Sigmoid colon (tissue), 6 donors: ENCODE measurements at regions not wholly inside any gene's neighbourhood (a gene's known extent, or its start where the extent isn't known, plus 50 kb on each side); places are given as distances from the start of the nearest gene placed in this dataset.

ENCODE experiments used
- DNase-seq: peaks from one replicate; pipeline ENCODE4 v3.0.0-alpha.2; 2019
- H3K27ac ChIP-seq, 4 donors: fragments of 200-600 bp; sonication (generic); one replicate each; pipeline ENCODE4 v1.5.1; 2016 to 2019; ENCODE audit warnings: mild to moderate bottlenecking in 1 of 4
- H3K27me3 ChIP-seq, 3 donors: fragments of 200-600 bp; sonication (generic); one replicate each; pipeline ENCODE4 v1.5.1; 2019; ENCODE audit warnings: mild to moderate bottlenecking in 1 of 3
- H3K36me3 ChIP-seq, 4 donors: fragments of 200-600 bp; sonication (generic); one replicate each; pipeline ENCODE4 v1.5.1; 2016 to 2019
- H3K4me1 ChIP-seq, 4 donors: fragments of 200-600 bp; sonication (generic); one replicate each; pipeline ENCODE4 v1.5.1; 2017 to 2019
- H3K4me3 ChIP-seq, 4 donors: fragments of 200-600 bp; sonication (generic); one replicate each; pipeline ENCODE4 v1.5.1; 2017 to 2019; ENCODE audit warnings: mild to moderate bottlenecking in 2 of 4, moderate library complexity in 1 of 4
- H3K9me3 ChIP-seq, 4 donors: fragments of 200-600 bp in 3 of 4; sonication (generic) in 3 of 4; one replicate each; pipeline versions ENCODE4 v1.5.1 to v1.6.1; 2013 to 2019
- EP300 ChIP-seq, 4 donors: sonication (generic); formaldehyde crosslinking; IDR thresholded peaks; one replicate each; pipeline ENCODE4 v1.6.1; 2017; ENCODE audit warnings: antibody characterized with exemption in 4 of 4
- POLR2A ChIP-seq, 2 donors: fragments of 450-650 bp; IDR thresholded peaks; one replicate each; pipeline ENCODE4 v1.6.1; 2016; ENCODE audit warnings: antibody characterized with exemption in 2 of 2, mild to moderate bottlenecking in 2 of 2, moderate library complexity in 2 of 2
- POLR2AphosphoS5 ChIP-seq, 4 donors: sonication (generic); formaldehyde crosslinking; IDR thresholded peaks; one replicate each; pipeline ENCODE4 v1.6.1; 2017; ENCODE audit warnings: antibody characterized with exemption in 4 of 4
- WGBS, 2 donors: extraction: QIAGEN DNeasy Blood & Tissue Kit; methylation state at CpG; one replicate each; pipeline ENCODE4 v1.1.7; 2013; 5-methylcytosine and 5-hydroxymethylcytosine counted together
- intact Hi-C: fragments of 100-400 bp; cut with DNase I; formaldehyde crosslinking; loops from one replicate; pipeline ENCODE4 v1.15.1; 2023
- TF ChIP-seq, protein P1 (sequence below), 4 experiments: fragments of 450-650 bp in 3 of 4; fragments of 200-600 bp in 1 of 4; IDR thresholded peaks; one replicate each; pipeline ENCODE4 v1.5.1; 2016 to 2019; ENCODE audit warnings: antibody characterized with exemption in 4 of 4, mild to moderate bottlenecking in 3 of 4, moderate library complexity in 2 of 4
- donor health status: healthy with polysubstance abuse.
- donor health status: healthy.

GRCh38 chr17:77555741-77556291 is 402.7 kb upstream of the TNRC6C start:
- intact Hi-C loops: no loop called here
- Histone ChIP-seq H3K4me1 (peaks cover 0 to 15% (median 14%) of the 10 kb centered on the region in 4 donors), H3K36me3 (no peaks in the 10 kb centered on the region), H3K9me3 (no peaks in the 10 kb centered on the region), H3K27ac (peak overlapping the region in 1 of 4 donors; percentile 31), H3K27me3 (peaks cover 0 to 10% (median 0%) of the 10 kb centered on the region in 3 donors), H3K4me3 (no peak overlapping the region)
- peak; percentile 71 for DNase-seq
- TF ChIP-seq EP300 (IDR thresholded peaks at IDR 0.05): no peak
- TF ChIP-seq, protein P1, sequence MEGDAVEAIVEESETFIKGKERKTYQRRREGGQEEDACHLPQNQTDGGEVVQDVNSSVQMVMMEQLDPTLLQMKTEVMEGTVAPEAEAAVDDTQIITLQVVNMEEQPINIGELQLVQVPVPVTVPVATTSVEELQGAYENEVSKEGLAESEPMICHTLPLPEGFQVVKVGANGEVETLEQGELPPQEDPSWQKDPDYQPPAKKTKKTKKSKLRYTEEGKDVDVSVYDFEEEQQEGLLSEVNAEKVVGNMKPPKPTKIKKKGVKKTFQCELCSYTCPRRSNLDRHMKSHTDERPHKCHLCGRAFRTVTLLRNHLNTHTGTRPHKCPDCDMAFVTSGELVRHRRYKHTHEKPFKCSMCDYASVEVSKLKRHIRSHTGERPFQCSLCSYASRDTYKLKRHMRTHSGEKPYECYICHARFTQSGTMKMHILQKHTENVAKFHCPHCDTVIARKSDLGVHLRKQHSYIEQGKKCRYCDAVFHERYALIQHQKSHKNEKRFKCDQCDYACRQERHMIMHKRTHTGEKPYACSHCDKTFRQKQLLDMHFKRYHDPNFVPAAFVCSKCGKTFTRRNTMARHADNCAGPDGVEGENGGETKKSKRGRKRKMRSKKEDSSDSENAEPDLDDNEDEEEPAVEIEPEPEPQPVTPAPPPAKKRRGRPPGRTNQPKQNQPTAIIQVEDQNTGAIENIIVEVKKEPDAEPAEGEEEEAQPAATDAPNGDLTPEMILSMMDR (IDR thresholded peaks at IDR 0.05): no peak
- WGBS, 2 donors: 8 to 48% methylated on average over 11 of the region's 11 CpGs

- peaks cover 0 to 10% (median 0%) of the 10 kb centered on the region in 3 donors for H3K27me3 ChIP-seq
- H3K9me3 ChIP-seq: no peaks in the 10 kb centered on the region
- no peak for DNase-seq
- intact Hi-C loops: no loop called here
- peaks cover 0 to 15% (median 14%) of the 10 kb centered on the region in 4 donors for H3K4me1 ChIP-seq
- 77 to 83% methylated on average over 14 of the region's 14 CpGs for WGBS, 2 donors
- H3K4me3 ChIP-seq: no peak overlapping the region
- H3K27ac ChIP-seq: no peak overlapping the region
- TF ChIP-seq, protein P1 (IDR thresholded peaks at IDR 0.05): no peak
- TF ChIP-seq EP300 (IDR thresholded peaks at IDR 0.05) (no peak), POLR2A (IDR thresholded peaks at IDR 0.05) (no peak), POLR2AphosphoS5 (IDR thresholded peaks at IDR 0.05) (no peak)
- H3K36me3 ChIP-seq: no peaks in the 10 kb centered on the region
These were observed 402.0 kb upstream of the TNRC6C start for GRCh38 chr17:77556383-77557061.

DNA sequence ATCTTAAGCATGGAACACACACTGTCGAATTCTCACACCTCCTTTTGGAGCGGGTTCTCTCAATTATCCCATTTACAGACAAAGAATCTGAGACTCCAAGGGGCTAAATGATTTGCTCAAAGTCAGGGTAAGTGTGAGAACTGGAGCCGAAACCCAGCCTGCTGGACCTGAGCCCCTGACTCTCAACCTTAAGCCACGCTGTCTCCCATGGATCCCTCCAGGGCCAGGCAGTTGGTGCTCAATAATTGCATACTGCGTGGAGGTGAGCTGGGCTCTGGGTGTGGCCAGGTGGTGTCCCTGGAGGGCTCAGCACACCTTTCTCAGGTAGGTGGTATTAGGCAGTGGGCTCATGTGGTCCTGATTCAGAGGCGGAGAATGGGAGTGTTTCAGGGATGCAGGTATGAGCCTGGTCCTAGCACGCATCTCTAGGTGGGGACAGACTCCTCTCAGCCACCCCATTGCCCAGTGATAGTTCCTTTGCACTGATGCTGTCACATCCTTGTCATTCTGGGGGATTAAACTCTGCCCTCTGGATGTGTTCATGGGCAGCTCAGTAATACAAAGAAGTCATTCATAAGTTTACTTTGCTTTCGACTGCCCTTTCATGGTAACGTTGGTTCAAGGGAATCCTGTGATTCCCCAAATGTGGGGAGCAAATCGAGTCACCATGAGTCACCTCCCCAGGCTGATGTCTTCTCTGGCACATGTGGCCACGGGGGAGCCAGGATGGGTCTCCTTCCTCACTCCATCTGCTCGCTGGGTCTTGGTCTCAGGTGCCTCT is 399.5 kb upstream of the TNRC6C start:
- peaks cover 0 to 10% (median 0%) of the 10 kb centered on the region in 3 donors for H3K27me3 ChIP-seq
- peaks cover 0 to 15% (median 14%) of the 10 kb centered on the region in 4 donors for H3K4me1 ChIP-seq
- no peak overlapping the region for H3K27ac ChIP-seq
- H3K36me3 ChIP-seq: no peaks in the 10 kb centered on the region
- H3K4me3 ChIP-seq: no peak overlapping the region
- DNase-seq: no peak
- no peaks in the 10 kb centered on the region for H3K9me3 ChIP-seq
- intact Hi-C loops: no loop called here
- 66 to 84% methylated on average over 12 of the region's 12 CpGs for WGBS, 2 donors
- TF ChIP-seq POLR2A (IDR thresholded peaks at IDR 0.05) (no peak), EP300 (IDR thresholded peaks at IDR 0.05) (no peak), POLR2AphosphoS5 (IDR thresholded peaks at IDR 0.05) (no peak)
- TF ChIP-seq, protein P1 (IDR thresholded peaks at IDR 0.05): no peak

GRCh38 chr17:77560381-77560780 is 398.1 kb upstream of the TNRC6C start:
- 16 to 68% methylated on average over 10 of the region's 10 CpGs for WGBS, 2 donors
- Histone ChIP-seq H3K27ac (no peak overlapping the region), H3K36me3 (no peaks in the 10 kb centered on the region)

More at GRCh38 chr17:77560381-77560780, 398.1 kb upstream of the TNRC6C start:
- no peaks in the 10 kb centered on the region for H3K9me3 ChIP-seq
- H3K27me3 ChIP-seq: peaks cover 0 to 9% (median 0%) of the 10 kb centered on the region in 3 donors
- TF ChIP-seq, protein P1 (IDR thresholded peaks at IDR 0.05): no peak
- no peak for TF ChIP-seq POLR2AphosphoS5 (IDR thresholded peaks at IDR 0.05)
- no peak for TF ChIP-seq POLR2A (IDR thresholded peaks at IDR 0.05)
- no peak for DNase-seq
- intact Hi-C loops: no loop called here
- peaks cover 0 to 8% (median 7%) of the 10 kb centered on the region in 4 donors for H3K4me1 ChIP-seq
- H3K4me3 ChIP-seq: no peak overlapping the region
